Loucy (cell line): ENCODE measurements at regions not wholly inside any gene's neighbourhood (a gene's known extent, or its start where the extent isn't known, plus 50 kb on each side); places are given as distances from the start of the nearest gene placed in this dataset.

ENCODE experiments used
- H2AFZ ChIP-seq: fragments of 200-600 bp; sonication (generic); 2 replicates; pipeline ENCODE4 v1.6.0; 2016; ENCODE audit warnings: antibody characterized with exemption, mild to moderate bottlenecking, low read length, moderate library complexity
- H3F3A ChIP-seq: fragments of 200-600 bp; 2 replicates; pipeline ENCODE4 v1.6.0; 2016; ENCODE audit warnings: antibody characterized with exemption, low read depth, mild to moderate bottlenecking
- H3K27me3 ChIP-seq: fragments of 200-600 bp; sonication (generic); 2 replicates; pipeline ENCODE4 v1.6.1; 2014; ENCODE audit warnings: low read length, mild to moderate bottlenecking; ENCODE audit not compliant: insufficient read depth, poor library complexity, severe bottlenecking
- H3K36me3 ChIP-seq: fragments of 200-600 bp; sonication (generic); 2 replicates; pipeline ENCODE4 v1.6.1; 2016; ENCODE audit warnings: low read length; ENCODE audit not compliant: insufficient read depth
- H3K4me1 ChIP-seq: fragments of 200-600 bp; sonication (generic); 2 replicates; pipeline ENCODE4 v1.5.1; 2014; ENCODE audit warnings: low read length, mild to moderate bottlenecking; ENCODE audit not compliant: insufficient read depth, poor library complexity, severe bottlenecking
- H3K4me2 ChIP-seq: fragments of 200-600 bp; sonication (generic); 2 replicates; pipeline ENCODE4 v1.6.0; 2014; ENCODE audit warnings: antibody characterized with exemption, low read length, low read depth, mild to moderate bottlenecking; ENCODE audit not compliant: poor library complexity, severe bottlenecking
- H3K4me3 ChIP-seq: fragments of 200-600 bp; sonication (generic); 2 replicates; pipeline ENCODE4 v1.5.1; 2014; ENCODE audit warnings: low read length, mild to moderate bottlenecking, mixed read lengths; ENCODE audit not compliant: poor library complexity, severe bottlenecking
- H3K79me2 ChIP-seq: fragments of 200-600 bp; sonication (generic); 2 replicates; pipeline ENCODE4 v1.6.1; 2014; ENCODE audit warnings: low read length; ENCODE audit not compliant: insufficient read depth
- H3K9ac ChIP-seq: fragments of 200-600 bp; sonication (generic); 2 replicates; pipeline ENCODE4 v1.6.0; 2014; ENCODE audit warnings: mild to moderate bottlenecking, low read depth, low read length, moderate library complexity; ENCODE audit not compliant: poor library complexity, severe bottlenecking
- H3K9me2 ChIP-seq: fragments of 200-600 bp; sonication (generic); replicated peaks from 2 replicates; pipeline ENCODE4 v1.6.1; 2016; ENCODE audit warnings: low read depth, low read length, mixed read lengths
- H3K9me3 ChIP-seq: fragments of 200-600 bp; sonication (generic); 2 replicates; pipeline ENCODE4 v1.6.1; 2014; ENCODE audit warnings: mild to moderate bottlenecking, antibody characterized with exemption, low read length, low read depth; ENCODE audit not compliant: insufficient read depth
- H4K20me1 ChIP-seq: fragments of 200-600 bp; sonication (generic); 2 replicates; pipeline ENCODE4 v1.6.0; 2014; ENCODE audit warnings: antibody characterized with exemption, low read length, mild to moderate bottlenecking; ENCODE audit not compliant: insufficient read depth, poor library complexity, severe bottlenecking
- CTCF ChIP-seq: fragments of 200-600 bp; sonication (generic); conservative IDR thresholded peaks from 2 replicates; pipeline ENCODE4 v1.5.1; 2014; ENCODE audit warnings: mild to moderate bottlenecking, antibody characterized with exemption, low read length
- EZH2phosphoT487 ChIP-seq: fragments of 200-600 bp; IDR thresholded peaks from 2 replicates; pipeline ENCODE4 v1.6.1; 2018; ENCODE audit warnings: antibody characterized with exemption, mild to moderate bottlenecking, moderate library complexity, borderline replicate concordance

GRCh38 chr13:105107781-105108180 lies 1427.7 kb downstream of the EFNB2 start:
- Histone ChIP-seq H3K4me1 (no peaks in the 10 kb centered on the region), H3K36me3 (no peaks in the 10 kb centered on the region), H3K9me2 (no peaks in the 10 kb centered on the region), H4K20me1 (no peaks in the 10 kb centered on the region), H3K27me3 (no peaks in the 10 kb centered on the region), H3K4me3 (no peak overlapping the region), H3K79me2 (no peaks in the 10 kb centered on the region), H2AFZ (no peak overlapping the region), H3K9me3 (no peaks in the 10 kb centered on the region), H3K4me2 (no peak overlapping the region), H3K9ac (no peak overlapping the region), H3F3A (no peaks in the 10 kb centered on the region)
- TF ChIP-seq EZH2phosphoT487 (no peak), CTCF (no peak)

GRCh38 chr13:105105471-105105870 lies 1430.0 kb downstream of the EFNB2 start:
- Histone ChIP-seq H3K79me2 (no peaks in the 10 kb centered on the region), H3K4me3 (no peak overlapping the region), H2AFZ (no peak overlapping the region), H3K9ac (no peak overlapping the region), H3K9me3 (no peaks in the 10 kb centered on the region), H3K4me1 (no peaks in the 10 kb centered on the region), H3K9me2 (no peaks in the 10 kb centered on the region), H3F3A (no peaks in the 10 kb centered on the region), H3K27me3 (no peaks in the 10 kb centered on the region), H3K36me3 (no peaks in the 10 kb centered on the region), H4K20me1 (no peaks in the 10 kb centered on the region), H3K4me2 (no peak overlapping the region)
- no peak for TF ChIP-seq CTCF
- TF ChIP-seq EZH2phosphoT487, result no peak

GRCh38 chr13:105097521-105097920 lies 1437.9 kb downstream of the EFNB2 start:
- Histone ChIP-seq H3K36me3 (no peaks in the 10 kb centered on the region), H4K20me1 (no peaks in the 10 kb centered on the region), H3K4me1 (peaks cover 11% of the 10 kb centered on the region), H3K9me3 (no peaks in the 10 kb centered on the region), H2AFZ (no peak overlapping the region), H3K79me2 (no peaks in the 10 kb centered on the region), H3F3A (no peaks in the 10 kb centered on the region), H3K4me2 (no peak overlapping the region), H3K9me2 (no peaks in the 10 kb centered on the region), H3K27me3 (no peaks in the 10 kb centered on the region), H3K4me3 (no peak overlapping the region), H3K9ac (no peak overlapping the region)
- no peak for TF ChIP-seq CTCF
- TF ChIP-seq EZH2phosphoT487, result no peak
